SU-DHL-6 (cell line): ENCODE measurements at regions not wholly inside any gene's neighbourhood (a gene's known extent, or its start where the extent isn't known, plus 50 kb on each side); places are given as distances from the start of the nearest gene placed in this dataset.

ENCODE experiments used
- EZH2phosphoT487 ChIP-seq: fragments of 200-600 bp; sonication (generic), shearing (Covaris generic); conservative IDR thresholded peaks from 2 replicates; pipeline ENCODE4 v1.6.1; 2018; ENCODE audit warnings: mild to moderate bottlenecking, antibody characterized with exemption, low read length, moderate library complexity, mixed read lengths
- TF ChIP-seq, protein P1 (sequence below): fragments of 200-600 bp; sonication (generic); IDR thresholded peaks from one replicate; pipeline ENCODE4 v1.5.1; 2017; ENCODE audit warnings: antibody characterized with exemption, mild to moderate bottlenecking, low read length, moderate library complexity; ENCODE audit not compliant: insufficient read depth, poor library complexity, severe bottlenecking

- TF ChIP-seq, protein P1, sequence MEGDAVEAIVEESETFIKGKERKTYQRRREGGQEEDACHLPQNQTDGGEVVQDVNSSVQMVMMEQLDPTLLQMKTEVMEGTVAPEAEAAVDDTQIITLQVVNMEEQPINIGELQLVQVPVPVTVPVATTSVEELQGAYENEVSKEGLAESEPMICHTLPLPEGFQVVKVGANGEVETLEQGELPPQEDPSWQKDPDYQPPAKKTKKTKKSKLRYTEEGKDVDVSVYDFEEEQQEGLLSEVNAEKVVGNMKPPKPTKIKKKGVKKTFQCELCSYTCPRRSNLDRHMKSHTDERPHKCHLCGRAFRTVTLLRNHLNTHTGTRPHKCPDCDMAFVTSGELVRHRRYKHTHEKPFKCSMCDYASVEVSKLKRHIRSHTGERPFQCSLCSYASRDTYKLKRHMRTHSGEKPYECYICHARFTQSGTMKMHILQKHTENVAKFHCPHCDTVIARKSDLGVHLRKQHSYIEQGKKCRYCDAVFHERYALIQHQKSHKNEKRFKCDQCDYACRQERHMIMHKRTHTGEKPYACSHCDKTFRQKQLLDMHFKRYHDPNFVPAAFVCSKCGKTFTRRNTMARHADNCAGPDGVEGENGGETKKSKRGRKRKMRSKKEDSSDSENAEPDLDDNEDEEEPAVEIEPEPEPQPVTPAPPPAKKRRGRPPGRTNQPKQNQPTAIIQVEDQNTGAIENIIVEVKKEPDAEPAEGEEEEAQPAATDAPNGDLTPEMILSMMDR = no peak
- TF ChIP-seq EZH2phosphoT487 = no peak
These were observed 640.3 kb downstream of the SLC6A15 start for GRCh38 chr12:84272324-84272723.
